GM19240 (cell line): ENCODE measurements at regions not wholly inside any gene's neighbourhood (a gene's known extent, or its start where the extent isn't known, plus 50 kb on each side); places are given as distances from the start of the nearest gene placed in this dataset.
"Not testable (repeated sequence)": the region's sequence is repeated elsewhere in the genome, so short reads cannot be mapped to it uniquely, and the experiment has no call there.

Experiments
- DNase-seq: peaks from one replicate; pipeline ENCODE4 v3.0.0; 2011; ENCODE audit warnings: low spot score; ENCODE audit not compliant: insufficient read length

DNA sequence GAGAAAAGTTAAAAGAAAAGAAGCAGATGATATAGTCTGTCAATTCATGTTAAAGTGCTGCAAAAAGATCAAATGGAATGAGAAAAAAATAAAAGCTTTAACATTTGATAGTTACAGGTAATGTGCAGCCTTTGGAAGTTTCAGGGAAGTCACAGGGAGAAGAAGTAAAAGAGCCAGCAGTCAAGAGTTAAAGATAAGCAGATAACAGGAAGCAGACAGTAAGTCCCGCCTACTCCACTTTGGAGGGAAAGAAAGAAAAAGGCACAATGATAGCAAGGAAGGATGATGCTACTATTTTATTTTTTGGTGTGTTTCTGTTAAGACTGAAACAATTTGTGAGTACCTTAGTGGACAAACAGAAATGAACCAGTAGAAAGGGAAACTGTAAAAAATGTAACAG lies 111.1 kb upstream of the KRR1 start:
- DNase-seq, result no peak

DNA sequence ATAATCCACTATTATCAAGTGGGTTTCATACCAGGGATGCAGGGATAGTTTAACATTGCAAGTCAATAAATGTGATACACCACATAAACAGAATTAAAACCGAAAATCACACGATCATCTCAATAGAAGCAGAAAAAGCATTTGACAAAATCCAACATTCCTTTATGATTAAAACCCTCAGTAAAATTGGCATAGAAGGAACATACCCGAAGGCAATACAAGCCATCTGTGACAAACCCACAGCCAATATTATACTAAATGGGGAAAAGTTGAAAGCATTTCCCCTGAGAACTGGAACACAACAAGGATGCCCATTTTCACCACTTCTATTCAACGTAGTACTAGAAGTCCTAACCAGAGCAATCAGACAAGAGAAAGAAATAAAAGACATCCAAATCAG lies 103.0 kb upstream of the KRR1 start:
- DNase-seq, result not testable (repeated sequence)

DNA sequence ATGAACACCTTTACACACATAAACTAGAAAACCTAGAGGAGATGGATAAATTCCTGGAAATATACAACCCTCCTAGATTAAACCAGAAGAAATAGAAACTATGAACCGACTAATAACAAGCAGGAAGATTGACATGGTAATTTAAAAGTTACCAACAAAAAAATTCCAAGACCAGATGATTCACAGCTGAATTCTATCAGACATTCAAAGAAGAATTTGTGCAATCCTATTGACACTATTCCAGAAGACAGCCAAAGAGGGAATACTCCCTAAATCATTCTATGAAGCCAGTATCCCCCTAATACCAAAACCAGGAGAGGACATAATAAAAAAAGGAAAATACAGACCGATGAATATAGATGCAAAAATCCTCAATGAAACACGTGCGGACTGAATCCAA lies 102.6 kb upstream of the KRR1 start:
- no peak for DNase-seq

DNA sequence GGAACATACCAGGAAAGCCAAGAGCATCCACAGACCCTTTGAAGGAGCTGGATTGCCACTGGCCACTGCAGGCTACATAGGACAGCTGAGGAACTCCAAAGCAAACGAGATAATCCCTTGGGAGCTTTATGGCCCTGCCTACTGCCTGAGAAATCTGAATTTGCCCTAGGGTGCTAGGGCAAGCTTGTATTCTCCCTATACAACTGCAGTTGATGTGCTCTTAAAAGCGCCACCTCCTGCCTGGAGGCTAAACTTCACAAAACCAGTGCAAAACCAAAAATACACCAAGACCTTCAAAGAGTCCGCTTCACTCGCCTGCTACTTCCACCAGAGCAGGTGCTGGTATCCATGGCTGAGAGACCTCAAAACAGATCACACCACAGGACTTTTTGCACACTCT lies 99.6 kb upstream of the KRR1 start:
- DNase-seq, result no peak

DNA sequence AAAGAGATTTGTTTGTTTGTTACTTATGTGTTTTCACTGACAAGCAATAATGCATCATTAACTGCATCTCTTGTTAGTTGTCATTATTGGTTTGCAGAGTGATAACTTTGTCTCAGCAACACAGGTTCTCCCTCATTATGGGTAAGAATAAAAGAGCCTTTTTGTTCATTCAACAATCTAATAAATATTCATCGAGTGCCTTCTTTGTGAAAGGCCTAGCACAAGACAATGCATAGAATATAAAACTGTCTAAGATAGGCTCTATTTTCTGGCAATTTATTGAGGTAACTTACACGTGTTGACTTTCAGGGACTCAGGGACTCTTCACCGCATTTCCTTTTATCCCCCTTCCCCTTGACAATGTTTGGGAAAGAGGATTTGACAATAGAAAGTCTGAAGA lies 95.5 kb upstream of the KRR1 start:
- no peak for DNase-seq

DNA sequence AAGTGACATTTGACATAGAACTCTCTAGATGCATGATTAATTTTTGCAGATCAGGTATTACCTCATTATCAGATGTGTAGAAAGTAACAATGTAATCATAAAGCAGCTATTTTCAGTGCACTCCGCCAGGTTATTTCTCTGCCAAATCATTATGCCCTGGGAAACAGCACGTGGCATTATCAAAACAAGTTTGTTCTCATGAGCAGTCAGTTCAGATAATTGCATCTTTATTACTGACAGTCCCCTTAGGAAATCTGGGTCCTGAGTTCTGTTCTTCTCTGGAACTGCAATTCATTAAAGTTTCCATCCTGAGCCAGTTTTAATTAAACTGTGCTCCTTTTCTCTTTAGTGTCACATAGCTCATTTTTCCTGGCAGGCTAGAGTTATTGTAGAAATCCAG lies 94.7 kb upstream of the KRR1 start:
- DNase-seq, result no peak

DNA sequence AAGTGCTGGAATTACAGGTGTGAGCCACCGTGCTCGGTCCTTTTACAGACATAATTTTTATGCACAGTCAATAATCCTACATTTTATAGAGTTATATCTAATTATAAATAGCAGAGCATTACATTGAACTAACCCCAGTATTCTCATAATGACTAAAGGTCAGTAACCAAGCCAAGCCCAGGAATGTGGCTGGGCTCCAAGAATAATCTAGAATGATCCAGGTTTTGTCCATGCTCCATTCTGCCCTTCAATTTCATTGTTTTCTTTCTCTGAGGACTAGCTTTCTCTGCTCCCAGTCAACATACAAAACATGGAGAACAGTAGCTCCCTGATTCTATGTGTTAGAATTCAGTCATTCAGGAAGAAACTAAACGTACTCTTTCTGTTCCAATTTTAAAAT lies 92.1 kb upstream of the KRR1 start:
- DNase-seq, result no peak

DNA sequence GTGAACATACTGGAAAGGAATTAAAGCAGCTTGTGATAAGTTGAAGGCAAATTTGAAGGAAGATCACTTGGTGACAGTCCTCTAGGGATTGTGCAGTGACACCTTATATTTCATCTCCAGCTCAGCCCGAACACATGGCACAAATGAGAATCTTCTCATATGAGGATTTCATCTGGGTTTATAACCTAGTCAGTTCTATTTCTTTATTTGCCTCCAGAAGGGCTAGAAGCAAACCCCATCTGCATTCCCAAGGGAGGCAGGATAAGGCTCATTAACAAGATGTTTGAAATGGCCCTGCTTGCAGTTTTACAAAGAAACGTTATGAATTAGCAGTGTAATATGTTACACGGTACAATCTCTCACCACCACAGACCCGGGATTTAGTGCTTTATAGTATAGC lies 90.7 kb upstream of the KRR1 start:
- no peak for DNase-seq

DNA sequence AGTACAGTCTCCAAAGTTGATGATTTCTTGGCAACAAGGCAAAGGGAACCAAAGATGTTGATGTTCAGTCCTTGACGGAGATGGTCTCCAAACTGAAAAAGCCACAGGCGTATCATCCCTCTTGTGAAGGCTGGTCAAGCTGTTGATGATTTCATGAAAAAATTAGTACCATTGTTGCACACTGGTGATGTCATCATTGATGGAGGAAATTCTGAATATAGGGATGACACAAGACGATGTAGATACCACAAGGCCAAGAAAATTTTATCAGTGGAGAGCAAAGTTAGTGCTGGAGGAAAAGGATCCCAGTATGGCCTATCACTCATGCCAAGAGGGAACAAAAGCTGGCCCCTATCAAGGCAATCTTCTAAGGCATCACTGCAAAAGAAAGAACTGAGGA lies 88.7 kb upstream of the KRR1 start:
- DNase-seq, result no peak

DNA sequence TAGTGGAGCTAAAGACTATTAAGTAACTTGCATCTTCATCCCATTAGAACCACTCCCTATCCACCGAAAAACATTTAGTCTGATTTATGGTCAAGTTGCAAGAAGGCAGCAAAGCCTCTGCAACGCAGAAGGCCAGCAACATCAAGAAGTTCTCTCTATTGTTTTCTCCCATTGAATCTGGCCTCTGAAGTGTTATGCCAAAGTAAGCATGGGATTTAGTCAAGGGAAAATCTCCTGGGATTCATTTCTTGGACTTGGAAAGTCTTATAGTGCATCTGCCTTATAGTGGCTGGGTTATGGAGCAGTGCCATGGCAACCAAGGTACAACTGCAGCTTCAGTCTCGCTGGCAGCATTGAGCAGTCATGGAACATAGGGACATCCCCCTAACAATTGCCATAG lies 87.7 kb upstream of the KRR1 start:
- DNase-seq, result no peak

DNA sequence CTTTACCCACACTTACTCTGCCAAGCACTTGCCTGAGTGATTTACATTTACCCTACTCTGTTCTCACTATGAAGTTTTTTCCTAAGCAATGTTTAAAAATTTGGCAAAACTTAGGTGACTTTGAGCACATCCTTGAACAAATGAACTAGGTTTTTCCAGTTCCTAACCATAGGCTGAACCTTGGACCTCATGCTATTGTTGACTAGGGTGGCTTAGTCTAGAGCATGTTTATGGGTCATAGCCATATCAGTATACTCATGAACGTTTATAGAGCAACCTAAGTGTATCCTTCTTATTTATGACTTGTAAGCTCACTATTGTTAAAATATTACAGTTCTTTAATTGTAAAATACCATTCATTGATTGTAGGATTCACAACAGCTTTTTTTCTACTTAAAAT lies 85.0 kb upstream of the KRR1 start:
- no peak for DNase-seq

DNA sequence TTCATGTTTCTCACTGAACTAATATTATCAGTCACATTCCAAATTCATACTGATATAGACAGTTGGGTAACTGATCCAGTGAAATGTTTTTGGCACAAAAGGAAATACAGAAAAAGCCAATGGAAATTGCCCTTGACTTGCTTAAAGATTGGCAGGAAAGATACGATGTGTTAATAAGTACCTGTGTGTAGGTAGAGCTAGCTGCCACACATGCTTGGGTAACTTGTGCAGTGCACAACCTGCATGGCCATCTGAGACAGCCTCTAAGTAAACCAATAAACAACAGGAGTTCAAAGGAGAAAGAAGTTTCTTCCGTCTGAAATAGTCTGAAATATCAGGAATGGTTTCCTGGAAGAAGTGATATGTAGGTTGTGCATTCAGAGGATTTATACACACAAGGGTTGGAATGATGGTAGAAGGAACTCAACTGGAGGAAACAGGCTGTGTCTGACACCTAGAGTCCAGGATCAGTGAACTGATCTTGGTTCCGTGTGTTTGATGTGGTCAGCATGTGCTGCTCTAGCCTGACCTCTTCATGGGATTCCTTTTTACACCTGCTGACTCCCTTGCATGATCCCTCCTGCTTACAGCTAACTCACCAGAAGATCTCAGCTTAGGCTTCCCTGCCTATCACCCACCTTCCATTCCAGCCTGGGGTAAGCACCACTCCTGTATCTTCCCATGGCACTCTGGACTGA lies 81.4 kb upstream of the KRR1 start:
- no peak for DNase-seq

DNA sequence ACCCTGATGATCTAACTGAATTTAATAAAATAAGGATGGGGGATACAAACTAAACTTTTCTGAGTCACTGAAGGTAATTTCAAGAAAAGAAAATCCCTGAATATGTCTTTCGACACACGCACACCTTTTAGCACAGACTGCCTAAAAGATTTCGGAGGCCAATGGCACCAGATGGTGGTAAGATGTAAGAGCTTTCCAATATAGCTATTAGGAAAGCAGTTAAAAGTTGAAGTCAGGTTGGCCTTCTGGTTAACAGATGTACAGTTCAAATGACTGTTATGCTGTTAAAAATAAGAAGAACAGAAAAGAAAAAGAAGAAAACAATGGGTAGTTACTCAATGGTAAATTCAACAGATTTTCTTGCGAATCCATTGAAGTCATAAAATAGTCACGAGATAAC lies 80.7 kb upstream of the KRR1 start:
- DNase-seq, result no peak

DNA sequence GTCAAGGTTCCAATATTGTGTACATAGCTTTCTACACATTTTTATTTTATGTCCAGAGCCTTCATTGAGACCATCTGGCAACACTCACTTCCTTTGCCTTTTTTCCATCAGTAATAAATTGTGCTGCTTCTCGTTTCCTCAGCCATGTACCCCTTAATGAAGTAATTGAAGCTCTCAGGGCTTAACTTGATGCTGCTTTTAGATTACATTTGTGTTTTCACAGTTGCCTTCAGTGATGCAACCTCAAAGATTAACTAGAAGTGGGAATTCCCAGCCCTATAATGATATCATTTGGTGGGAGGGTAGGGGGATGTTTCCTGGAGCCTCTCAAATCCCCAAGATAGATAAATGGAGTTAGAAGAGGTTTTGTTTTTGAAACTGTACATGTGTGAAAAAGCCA lies 80.2 kb upstream of the KRR1 start:
- DNase-seq, result no peak

DNA sequence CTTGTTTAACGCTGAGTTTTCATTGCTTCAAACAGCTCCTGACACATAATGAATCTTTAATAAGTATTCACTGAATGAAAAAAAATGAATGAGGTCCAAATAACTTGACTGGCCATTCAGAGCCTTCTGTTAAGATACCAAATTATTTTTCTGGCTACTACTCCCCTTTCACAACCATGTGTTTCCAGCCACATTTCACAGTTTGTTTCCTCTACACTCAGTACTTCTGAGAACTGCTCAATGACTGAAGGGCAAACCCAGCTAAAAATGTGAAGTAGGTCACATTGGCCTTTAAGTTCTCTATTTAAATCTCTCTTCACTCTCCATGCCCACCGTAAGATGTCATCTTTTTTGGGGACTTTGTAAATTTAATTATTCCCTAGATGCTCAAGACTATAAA lies 78.4 kb upstream of the KRR1 start:
- DNase-seq, result no peak

DNA sequence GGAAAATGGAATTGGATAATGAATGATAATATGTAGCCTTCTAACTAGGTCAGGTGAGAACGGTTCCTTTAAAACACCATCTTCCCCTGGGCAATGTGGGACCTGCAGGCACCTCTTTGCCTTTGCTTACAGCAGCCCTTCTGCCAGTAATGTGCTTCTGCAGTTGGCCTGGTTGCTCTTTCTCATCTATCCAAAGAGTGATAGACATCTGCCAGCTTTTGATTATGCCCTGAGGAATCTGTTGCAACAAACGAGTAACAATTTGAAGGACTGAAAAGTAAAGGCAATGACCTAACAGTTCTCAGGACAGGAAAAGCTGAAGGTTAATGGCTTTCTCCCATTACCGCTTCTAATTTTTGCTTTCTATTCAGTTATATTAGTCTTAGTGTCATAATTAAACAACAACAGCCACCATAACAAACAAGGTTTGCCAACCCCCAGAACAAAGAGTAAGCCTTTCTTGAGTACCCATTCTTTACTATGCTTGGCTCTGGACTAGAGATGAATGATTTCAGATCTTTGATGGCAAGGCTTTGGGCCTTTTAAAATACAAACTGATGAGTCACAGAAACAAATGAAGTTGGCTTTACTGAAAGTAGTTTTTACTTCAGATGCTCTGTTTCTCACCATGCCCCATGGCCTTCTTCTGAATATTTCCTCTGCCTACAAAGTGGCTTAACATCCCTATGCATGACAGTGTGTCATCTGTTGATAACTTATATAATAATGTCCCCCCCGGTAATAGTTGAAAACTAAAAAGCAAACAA lies 76.1 kb upstream of the KRR1 start:
- no peak for DNase-seq

DNA sequence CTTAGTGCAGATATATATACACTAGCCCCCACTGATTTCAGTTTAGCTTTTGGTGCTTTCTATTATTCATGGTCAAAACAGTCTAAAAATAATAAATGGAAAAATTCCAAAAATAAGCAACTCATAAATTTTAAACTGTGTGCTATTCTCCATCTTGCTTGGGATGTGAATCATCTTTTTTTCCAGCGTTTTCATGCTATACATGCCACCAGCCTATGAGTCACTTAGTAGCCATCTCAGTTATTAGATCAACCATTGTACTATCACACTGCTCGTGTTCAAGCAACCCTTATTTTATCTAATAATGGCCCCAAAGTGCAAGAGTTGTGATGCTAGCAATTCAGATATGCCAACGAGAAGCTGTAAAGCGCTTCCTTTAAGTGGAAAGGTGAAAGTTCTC lies 73.9 kb upstream of the KRR1 start:
- DNase-seq, result no peak

DNA sequence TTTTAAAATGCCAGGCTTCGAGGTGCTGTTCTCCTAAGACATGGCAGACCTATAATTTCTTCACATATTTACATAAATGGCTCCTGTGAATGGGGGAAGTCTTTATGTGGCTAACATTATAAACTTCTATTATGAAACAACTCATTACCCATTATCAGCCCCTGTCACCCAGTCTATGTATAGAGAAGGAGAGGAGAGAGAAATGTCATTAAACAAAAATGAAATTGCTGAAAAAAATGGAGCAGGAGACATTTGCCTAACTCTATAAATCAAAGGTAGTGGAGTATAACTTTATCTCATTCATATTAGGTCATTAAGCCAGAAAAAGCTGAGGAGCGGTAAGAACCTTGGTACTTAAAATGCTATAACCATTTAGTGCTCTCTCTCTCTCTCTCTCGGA lies 71.9 kb upstream of the KRR1 start:
- DNase-seq, result no peak

DNA sequence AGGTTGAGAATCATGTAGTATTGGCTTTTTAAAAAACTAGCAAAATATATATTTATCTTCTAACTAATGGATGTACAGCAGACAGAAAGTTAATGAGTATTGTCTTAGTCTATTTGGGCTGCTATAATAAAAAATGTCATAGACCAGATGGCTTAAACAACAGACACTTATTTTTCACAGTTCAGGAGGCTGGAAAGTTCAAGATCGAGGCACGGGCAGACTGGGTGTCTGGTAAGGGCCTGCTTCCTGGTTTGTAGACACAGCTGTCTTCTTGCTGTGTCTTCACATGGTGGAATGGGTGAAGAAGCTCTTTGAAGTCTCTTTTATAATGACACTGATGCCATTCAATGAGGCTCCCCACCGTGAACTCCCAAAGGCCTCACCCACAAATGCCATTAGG lies 70.1 kb upstream of the KRR1 start:
- DNase-seq, result no peak

DNA sequence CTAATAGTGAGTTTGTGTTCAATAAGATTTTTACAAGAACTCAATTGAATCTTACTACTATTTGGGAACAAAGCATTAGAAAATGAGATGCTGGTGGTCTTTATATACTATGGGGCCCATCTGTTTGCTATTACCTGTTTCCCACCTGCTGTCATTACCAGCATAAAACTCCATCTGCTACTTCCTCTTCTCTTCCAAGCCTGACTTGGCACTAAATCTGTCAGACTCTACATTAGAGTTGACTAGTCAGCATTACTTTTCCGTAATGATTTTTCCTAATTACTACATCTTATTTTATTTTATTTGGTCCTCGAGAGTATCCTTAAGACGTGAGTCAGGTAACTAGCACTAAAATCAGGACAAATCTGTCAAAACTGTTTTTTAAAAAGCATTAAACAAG lies 68.1 kb upstream of the KRR1 start:
- no peak for DNase-seq

DNA sequence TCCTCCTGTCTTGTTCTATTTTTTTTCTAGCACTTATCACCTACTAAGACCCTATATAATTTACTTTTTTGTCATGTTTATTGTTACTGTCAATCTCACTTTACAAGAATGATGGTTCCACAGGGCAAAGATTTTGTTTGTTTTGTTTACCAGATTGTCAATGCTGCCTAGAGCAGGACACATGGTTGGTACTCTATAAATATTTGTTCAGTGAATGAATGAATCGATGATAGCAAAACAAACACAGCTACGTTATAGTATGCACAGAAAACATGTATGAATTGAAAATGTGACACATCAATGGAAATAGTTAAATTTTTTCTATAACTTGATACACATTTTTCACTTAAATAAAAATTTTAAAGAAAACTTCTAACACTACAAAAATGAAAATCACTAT lies 67.1 kb upstream of the KRR1 start:
- DNase-seq, result no peak

DNA sequence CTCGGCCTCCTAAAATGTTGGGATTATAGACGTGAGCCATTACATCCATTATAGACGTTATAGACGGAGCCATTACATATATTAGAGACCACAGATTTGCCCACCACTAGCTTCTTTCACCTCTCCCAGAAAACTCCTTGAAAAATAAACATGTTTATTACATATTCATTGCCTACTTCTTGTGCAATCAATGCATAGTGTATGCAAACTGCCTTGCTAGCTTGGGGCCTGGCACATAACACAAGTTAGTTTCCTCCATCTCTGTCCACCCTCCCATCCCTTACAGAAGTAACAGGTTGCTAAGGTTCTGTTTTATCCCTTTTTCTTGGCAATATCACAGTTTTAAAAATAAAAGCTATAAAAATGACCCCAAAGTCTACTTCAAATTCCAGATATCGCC lies 66.4 kb upstream of the KRR1 start:
- no peak for DNase-seq

DNA sequence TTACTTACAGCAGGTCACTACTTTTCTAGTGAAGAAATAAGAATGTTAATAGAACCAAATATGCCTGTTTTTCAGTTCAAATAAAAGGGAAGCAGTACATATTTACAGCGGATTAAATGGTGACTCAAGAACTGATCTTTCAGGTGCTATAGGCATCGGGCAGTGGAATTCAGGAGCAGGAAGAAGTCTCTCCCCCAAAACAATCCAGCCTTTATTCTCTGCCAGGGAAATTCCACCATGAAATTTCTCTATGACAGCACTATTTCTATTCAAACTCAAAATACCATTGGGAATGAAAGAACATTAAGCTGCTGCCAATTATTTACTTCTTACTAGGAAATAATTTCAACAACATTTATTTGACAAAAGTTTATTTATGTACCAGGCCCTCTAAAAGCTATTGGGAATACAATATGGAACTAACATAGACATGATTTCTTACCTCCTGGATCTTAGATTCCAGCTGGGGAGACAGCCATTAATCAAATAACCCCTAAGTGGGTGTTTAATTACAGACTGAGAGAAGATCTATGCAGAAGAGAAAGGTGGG lies 60.3 kb upstream of the KRR1 start:
- DNase-seq, result no peak
